ENCODE measurements at regions not wholly inside any gene's neighbourhood (a gene's known extent, or its start where the extent isn't known, plus 50 kb on each side); places are given as distances from the start of the nearest gene placed in this dataset.

DNA sequence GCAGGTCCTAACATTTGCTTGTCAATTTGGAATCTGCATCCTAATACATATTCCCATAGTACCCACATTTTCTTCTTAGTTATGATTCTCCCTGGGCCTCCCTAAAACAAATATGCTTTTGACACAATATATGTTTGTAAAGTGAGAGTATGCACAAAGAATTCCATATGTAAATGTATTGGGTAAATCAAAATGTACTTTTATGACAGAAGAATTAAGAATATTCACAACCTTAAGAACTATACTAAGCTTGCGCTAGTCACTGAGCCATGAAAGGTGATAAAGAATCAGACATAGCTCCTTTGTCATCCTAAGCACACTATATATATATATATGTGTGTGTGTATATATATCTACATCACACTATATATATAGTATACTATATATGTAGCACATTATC, 438.5 kb downstream of the ACTL7B start:
- TF ChIP-seq, protein P1, sequence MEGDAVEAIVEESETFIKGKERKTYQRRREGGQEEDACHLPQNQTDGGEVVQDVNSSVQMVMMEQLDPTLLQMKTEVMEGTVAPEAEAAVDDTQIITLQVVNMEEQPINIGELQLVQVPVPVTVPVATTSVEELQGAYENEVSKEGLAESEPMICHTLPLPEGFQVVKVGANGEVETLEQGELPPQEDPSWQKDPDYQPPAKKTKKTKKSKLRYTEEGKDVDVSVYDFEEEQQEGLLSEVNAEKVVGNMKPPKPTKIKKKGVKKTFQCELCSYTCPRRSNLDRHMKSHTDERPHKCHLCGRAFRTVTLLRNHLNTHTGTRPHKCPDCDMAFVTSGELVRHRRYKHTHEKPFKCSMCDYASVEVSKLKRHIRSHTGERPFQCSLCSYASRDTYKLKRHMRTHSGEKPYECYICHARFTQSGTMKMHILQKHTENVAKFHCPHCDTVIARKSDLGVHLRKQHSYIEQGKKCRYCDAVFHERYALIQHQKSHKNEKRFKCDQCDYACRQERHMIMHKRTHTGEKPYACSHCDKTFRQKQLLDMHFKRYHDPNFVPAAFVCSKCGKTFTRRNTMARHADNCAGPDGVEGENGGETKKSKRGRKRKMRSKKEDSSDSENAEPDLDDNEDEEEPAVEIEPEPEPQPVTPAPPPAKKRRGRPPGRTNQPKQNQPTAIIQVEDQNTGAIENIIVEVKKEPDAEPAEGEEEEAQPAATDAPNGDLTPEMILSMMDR (IDR thresholded peaks at IDR 0.05) = no peak
- TF ChIP-seq POLR2A (IDR thresholded peaks at IDR 0.05) = no peak

All from adrenal gland (tissue), 5 donors.